CD4-positive, alpha-beta T cell treated with Interleukin-15 for 1 hour (primary cell): ENCODE measurements at regions not wholly inside any gene's neighbourhood (a gene's known extent, or its start where the extent isn't known, plus 50 kb on each side); places are given as distances from the start of the nearest gene placed in this dataset.
A peak's percentile ranks its signal among the peaks of the same experiment; 100 is the strongest.

Source experiments
- DNase-seq: peaks from one replicate; pipeline ENCODE4 v3.0.0-alpha.2; 2020

DNA sequence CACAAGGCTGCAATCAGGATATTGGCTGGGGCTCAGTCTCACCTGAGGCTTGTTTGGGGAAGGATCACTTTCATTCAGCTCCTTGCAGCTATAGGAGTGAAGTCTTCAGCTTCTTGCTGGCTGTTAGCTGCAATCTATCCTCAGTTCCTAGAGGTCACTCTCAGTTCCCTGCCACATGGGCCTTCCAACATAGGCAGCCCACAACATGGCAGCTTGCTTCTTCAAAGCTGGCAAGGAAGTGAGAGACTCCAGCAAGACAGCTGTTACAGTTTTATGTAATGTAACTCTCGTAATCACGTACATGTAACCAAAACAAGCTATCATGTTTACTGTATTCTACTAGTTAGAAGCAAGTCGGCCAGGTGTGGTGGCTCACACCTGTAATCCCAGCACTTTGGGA is 226.9 kb downstream of the CDC5L start:
- DNase-seq = no peak

DNA sequence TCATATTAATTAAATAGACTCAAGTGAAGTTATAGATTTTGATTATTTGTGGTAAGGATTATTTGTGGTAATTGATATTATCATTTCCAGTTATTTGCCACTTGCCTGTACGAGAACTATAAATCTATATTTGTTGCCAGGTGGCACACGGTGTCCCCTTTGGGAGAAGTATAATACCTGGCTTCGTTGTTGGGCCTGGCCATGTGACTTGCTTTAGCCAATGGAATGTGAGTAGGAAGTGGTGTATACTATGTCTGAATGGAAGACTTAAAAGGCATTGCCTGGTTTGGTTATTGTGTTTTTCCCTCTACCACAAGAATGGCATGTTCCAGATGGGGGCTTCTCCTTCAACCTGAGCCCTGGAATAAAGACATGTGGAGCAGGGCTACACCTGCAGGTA is 228.1 kb downstream of the CDC5L start:
- DNase-seq = no peak

DNA sequence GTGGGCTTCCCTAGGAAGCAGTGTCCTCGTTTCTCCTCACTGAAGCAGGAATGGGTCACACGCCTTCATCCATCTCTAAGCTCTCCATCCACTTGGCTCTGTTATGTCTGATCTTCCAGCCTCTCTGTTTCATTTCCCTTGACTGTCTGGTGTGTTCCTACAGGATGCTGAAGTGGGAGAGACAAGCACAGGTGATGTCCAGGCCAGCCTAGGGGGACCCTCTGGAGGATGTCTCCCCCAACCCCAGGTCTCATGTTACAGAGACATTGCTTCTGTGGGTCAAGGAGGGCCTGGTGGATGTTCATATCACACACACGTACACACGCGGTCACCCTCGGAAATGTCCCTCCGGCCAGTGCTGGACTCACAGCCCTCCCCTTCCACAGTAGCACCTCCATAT is 229.9 kb downstream of the CDC5L start:
- no peak for DNase-seq

DNA sequence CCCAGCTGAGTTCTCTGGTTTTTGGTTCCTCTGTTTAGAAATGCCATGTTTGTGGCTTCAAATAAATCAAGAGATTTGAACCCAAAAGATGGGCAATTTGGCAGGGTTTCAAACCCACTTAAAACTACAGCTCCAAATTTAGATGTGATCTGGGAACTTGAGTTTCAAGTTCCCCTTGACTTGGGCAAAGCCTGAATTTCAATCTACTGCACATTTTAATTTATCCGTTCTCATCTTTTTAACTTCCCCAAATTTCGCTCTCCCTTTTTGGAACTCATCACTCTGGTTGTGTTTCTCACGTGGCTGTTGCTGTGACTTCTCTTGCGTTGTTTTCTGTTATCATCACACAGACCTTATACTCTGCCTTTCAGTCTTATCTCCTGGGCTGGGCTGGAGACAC is 230.9 kb downstream of the CDC5L start:
- DNase-seq = no peak

DNA sequence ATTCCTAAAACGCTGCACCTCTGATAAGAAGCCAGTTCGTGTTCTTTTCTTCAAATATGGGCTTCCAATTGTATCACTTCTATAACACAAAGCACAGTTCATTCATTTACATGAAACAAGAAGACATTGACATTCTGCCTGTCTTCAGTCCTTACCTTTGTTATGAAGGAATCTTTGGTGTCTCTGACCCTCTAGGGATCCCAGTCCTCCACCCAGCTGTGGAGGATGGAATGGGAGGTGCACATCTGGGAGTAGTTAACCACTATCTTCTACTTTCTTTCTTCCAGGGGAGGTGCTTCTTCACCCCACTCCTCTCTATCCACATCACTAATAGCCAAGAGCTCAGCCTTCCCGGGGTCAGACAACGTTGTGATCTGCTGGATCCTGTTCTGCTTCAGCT is 233.4 kb downstream of the CDC5L start:
- no peak for DNase-seq

DNA sequence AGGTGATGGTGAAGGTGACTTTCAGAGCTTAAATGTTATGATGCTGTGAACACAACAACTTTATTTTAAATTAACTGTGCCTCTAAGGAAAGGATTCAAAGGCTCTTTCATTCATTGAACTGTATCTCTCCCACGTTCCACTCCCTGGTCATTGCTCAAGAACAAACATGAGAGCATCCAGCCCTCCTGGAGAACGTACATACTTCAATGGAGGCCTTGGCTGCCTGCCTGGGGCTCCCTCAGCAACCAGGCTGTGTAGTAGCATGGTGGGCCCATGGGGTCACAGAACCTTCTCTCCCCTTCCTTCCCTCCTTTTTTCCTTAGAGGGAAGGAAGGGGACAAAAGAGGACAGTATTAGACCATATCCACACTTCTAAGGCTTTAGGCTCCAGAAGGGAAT is 234.3 kb downstream of the CDC5L start:
- no peak for DNase-seq

DNA sequence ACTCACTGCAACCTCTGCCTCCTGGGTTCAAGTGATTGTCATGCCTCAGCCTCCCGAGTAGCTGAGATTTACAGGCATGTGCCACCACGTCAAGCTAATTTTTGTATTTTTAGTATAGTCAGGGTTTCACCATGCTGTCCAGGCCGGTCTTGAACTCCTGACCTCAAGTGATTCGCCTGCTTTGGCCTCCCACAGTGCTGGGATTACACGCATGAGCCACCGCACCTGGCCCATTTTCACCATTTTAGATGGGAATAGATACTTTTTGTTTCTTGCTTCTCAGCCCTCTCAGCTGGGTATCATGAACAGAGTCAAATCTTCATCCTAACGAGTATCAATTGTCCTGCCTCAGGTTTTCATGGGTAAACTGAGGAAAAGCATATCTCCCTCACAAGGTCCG is 235.0 kb downstream of the CDC5L start:
- DNase-seq = no peak

DNA sequence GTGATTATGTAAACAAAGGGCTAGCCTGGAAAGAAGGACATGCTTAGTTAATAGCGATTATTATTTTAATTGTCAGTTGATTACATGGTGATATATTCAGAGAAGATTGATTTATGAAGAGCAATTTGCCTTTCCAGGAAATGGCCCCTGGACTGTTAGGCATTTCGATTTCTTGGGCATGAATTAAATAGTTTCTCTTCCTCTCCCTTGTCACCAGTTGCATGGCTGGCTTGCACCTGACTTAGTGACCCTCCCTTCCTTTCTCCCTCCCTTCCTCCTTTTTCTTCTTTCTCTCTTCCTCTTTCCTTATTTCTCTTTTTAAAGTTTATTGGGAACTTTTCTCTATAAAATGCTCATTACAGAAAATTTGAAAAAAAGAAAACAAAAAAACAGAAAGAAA is 235.4 kb downstream of the CDC5L start:
- DNase-seq = no peak

DNA sequence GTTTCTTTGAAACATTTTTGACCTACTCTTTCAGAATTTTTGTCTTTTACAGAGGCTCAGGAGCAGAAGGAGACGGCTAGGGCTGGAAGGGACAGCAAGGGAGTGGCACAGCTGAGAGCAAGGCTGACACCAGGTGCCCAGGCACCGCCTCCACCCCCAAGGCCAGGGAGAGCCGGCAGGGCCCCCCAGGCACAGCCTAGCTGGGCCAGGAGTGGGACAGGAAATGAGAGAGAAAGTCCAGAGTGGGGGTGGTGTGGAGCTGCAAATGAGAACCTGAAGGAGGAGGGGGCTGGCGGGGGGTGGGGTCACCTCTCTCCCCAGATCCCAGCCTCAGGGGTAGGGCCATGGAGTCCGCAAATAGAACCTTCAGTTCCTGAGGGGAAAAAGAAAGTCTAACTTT is 236.7 kb downstream of the CDC5L start:
- DNase-seq = no peak

DNA sequence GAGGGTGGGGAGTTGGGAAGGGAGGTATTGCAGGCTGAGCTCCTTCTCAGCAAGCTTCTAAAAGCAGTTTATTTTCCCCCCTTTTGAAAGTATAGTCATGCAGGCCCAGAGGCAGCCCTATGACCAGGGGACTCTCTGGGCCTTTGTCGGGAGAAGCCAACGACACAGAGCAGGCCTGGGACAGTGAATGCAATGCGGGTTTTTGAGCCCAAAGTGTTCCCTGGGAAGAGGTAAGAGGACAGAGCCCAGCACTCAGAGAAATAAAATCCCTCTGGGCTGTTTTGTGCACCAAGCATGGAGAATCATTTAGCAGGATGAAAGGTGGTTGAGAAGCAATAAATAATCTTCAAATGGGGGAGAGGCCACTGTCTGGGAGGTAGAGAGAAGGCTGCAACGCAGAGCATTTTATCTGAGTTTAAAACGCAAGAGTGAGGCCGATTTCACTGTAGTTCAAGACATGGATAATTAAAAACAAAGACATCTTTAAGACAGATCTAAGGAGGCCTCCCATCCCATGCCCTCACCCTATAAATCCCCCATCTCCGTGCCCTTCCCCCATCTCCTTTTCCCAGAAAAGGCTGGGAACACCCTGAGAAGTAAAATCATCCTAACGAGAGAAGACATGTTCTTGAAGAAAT is 237.5 kb downstream of the CDC5L start:
- no peak for DNase-seq

DNA sequence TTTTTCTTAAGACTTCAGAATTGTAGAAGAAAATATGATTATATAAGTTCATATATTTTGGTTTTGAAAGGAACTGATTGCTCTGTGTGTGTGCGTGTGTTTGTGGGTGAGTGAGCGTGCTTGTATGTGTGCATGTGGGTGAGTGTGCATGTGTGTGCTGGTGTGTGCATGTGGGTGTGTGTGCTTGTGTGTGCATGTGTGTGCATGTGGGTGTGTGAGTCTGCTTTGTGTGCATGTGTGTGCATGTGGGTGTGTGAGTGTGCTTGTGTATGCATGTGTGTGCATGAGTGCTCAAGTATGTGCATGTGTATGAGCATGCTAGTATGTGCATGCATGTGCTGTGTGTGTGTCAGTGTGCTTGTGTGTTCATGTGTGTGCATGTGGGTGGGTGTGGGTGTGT is 238.5 kb downstream of the CDC5L start:
- DNase-seq = no peak

DNA sequence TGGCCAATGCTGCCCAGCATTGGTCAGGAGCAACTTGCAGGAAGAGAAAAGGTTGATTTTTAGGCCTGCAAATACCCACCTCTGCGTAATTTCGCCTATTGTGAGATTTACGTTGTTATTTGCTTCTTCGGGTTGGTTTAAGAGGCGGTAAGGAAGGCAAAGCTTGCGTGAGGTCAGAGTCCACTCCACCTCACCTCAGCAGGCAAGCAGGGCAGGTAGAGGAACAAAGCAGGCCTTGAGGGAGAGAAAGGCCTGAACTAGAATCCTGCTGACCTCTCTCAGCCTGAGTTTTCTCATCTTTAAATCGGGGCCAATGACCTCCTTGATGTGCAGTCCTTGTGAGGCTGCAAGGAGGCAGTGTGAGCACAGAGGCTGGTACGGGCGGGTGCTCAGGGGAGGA is 239.1 kb downstream of the CDC5L start:
- DNase-seq = no peak

DNA sequence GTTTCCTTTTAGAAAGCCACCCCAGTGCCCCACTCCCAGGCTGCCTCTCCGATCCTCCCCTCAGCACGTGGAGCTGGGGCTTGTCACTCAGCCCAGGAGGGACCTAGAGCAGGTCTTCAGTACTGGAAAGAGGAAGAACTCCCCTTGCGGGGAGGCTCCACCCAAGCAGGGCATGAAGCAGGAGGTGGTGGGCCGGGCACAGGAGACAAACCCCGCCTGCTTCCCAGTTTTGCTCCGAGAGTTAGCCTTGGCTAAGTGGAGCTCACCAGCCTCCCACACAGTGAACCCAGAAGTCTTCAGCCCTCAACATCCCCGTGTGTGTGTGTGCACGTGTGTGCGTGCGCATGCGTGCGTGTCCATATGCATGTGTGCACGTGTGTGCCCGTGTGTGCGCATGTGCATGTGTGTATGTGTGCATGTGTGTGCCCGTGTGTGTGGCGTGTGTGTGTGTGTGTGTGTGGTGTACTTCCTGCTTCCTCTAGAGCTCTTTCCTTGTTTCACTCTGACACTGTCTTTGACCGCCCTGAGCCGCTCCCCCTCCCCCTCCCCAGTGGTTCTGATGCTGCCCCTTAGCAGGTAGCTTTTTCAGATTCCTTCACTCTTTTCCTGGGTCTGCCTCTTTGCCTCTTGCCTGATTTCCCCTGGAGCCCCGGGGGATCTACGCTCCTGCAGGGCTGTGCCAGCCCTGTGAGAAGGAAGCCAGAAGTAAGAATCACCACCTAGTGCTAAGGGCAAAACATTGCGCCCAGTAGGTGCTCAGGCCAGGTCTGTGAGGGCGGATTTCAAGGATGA is 239.8 kb downstream of the CDC5L start:
- DNase-seq = peak; percentile 41

DNA sequence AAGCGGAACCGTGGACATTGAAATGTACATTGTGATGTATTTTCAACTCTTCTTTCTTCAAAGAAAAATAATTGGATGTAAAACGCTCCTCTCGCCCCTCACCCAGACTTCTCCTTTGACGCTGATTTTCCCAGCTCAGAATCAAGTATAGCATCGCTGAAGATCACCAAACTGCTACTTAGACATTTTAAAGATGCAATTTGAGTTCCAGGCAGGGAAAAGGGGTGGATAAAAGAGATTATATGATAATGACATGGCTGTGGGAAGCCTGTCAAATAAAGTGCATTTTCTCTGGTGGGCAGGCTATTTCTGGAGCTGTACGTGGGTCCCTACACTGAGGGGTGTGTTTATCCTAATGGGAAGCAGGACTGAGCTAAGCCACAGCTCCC is 240.4 kb downstream of the CDC5L start:
- no peak for DNase-seq

DNA sequence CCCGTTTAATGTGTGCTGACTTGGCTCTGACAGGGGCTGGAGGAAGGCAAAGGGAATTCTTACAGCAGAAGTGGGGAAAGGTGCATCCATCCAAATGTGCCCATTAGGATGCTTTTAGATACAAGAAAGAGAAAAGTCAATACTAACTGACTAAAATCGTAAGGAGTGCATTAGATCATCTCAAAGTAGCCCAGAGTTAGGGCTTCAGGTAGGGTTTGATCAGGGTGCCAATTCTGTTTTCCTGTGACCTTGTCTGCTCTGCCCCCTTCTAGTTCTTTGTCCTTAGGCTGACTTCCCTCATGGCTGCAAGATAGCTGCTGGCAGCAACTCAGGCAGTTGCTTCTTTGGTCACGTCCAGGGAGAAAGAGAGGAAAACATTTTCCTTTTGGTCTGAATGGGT is 240.8 kb downstream of the CDC5L start:
- DNase-seq = no peak

DNA sequence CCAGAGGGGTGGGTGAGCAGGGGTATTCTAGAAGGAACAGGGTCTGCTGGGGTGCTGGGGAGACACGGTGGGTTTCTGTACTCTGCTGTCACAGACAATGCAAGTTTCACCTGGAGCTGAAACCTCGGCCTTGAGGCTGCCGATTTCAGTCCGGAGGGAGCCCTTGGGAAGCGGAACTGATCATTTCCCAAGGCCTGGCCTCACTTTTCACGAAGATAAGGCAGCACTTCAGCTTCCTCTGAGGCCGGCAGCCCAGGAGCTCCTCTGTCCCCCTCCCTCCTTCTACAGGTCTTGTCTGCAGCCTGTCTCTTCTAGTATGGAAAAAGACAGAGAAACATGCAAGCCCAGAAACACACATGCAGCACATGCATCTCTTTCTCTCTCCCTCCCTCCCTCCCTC is 242.1 kb downstream of the CDC5L start:
- no peak for DNase-seq

DNA sequence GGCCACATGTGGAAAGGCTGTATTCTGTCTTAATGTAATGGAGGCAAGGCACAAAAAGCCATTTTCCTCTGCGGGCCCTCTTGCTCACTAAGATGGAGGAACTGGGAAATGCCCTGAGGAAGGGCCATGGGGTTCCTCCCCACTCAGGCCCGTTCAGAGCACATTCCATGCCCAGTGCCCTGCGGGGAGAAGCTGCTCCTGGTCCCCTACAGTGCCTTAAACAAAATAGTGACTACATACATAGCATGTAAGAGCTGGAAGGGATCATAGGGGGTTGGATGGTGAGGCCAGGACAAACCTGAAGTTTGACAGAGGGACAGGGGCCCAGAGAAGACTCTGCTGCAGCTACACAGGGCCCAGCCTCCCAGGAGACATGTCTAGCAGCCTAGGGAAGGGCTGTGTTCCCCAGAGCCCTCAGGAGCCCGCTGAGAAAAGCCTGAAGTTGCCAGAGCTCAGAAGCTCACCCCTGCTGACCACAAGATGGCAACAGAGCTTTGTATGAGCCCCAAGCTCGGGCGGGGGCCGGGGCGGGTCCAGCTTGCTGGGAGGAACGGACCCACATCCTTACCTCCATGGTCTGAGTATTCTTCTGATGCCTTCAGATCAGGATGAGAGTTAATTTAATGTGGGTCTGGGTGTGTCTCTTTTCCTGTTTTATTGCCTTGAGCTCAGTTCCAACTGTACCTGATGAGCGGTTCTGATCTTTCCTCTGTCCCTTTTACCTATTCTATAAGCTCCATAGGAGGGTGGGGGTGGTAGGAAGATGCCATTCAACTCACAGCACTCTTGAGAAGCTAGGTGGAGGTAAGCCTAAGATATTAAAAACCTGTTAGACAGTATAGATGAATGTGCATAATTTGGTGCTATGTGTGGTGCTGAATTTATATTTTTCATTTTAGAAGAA is 242.9 kb downstream of the CDC5L start:
- DNase-seq = no peak

DNA sequence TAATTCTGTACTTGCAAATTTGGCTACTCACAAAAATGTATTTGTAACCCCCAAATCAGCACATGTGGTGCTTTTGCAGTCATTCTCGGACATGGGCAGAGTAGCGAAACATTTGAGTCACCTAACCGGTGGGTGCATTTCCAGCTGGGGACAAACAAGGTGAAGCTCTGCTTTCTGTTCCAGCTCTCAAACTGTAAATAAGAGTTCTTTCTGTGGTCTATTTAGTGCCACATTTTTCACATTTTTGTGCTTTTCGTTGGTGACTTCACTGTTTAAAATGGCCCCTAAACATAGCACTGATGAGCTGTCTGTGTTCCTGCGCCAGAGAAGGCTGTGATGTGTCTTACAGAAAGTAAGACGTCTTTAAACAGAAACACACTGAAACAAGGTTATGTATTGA is 244.5 kb downstream of the CDC5L start:
- DNase-seq = no peak

DNA sequence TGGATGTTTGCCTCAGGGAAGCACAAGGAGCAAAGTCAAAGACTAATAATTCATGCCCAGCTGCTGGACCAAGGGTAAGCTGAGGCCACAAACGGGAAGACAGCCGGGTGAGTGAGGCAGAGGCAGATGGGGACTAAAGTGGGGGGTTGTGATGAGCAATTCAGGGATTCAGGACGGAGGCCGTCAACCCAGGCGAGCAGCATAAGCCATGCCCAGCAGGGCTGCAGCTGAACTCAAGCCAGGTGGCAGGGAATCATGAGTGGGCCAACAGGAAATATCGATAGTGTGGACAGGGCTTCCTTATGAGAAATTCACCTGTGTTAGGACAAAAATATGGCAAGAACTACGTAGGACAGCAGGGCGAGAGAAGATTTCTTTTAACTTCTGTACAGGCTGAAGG is 246.8 kb downstream of the CDC5L start:
- no peak for DNase-seq

DNA sequence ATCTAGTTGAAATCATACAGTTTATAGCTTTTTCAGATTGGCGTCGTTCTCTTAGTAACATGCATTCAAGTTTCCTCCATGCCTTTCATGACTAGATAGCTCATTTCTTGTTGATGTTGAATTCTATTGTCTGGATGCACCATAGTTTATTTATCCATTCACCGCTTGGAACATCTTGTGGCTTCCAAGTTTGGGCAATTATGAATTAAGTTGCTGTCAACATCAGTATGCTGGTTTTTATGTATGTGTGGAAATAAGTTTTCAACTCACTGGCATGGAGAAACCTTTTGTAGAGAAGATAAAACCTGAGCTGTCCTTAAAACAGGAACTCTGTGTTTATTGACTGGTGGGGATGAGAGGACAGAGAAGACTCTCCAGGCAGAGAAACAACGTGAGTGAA is 248.0 kb downstream of the CDC5L start:
- no peak for DNase-seq

DNA sequence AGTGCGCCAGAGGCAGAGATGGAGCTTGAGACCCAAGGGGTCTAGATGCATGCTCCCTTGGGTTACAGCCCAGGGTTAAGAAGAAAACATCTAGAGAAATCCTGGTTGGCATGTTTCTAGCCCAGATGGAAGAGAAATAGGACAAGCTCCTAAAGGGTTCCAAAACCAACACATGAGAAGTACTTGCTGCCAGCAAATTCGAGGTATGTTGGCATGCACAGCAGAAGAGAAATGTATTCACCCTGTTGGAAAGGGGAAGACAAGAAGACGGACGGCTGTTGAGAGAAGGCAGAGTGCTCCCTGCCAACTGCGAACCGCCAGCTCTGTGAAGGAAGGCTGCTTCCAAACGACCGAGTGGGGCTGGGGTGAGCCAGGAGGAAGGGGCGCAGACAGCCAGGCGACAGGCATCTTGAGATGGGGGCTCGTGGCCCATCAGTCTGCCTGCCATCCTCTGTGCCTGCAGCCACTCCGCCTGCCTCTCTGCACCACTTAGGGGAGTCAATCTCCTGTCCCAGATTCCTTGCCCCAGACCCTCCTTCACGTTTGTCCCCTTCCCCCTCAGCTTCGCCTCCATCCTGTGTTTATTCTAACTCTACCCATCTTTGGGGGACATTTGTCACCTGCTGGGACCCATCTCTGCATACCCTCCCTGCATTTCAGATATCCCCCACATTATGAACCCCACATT is 249.2 kb downstream of the CDC5L start:
- DNase-seq = no peak

DNA sequence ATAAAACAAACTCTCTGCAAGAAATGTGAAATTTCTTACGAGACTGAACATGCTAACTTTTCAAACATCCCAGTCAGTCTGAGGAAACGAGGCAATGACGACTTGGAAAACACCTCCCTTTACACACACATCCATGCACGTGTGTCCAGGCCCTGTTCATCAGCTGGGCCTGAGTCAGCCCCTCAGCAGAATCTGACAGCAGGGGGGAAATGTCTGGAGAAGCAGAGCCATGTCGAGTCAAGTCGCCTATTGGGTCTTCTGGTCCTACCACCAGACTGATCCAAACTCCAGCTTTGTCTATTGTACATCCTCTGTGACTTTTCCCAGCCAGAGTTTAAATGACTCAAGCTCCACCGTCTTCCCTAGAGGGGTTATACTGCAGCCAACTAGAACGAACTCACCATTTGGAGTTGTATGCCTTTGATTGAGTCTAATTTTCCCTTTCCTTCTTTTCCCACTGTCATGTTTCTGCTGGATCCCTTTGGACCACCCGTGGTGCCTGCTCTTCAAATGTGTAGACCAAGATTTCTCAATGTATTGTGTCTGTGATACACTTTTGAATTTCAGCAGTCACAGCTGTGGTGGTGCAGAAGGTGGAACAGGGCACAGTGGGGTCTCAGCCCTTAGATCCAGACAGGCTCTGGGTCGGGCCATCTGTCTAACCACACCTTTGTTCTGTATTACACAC is 254.0 kb downstream of the CDC5L start:
- DNase-seq = no peak

DNA sequence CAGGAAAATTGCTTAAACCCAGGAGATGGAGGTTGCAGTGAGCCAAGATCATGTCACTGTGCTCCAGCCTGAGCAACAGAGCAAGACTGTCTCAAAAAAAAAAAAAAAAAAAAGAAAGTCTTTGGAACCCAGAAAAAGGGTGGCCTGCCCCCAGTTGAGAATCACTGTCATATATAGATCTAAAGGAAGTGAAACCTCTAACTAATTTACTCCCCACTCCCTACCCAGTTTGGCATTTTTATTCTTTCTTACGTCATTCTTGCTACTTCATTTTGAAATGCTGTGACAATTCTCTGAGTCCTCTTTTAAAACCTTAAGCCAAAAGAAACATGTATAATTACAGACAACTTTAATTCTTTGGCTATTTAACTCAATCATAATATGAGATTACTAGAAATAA is 254.8 kb downstream of the CDC5L start:
- no peak for DNase-seq
